OCI-M2 (cell line): ENCODE measurements at regions not wholly inside any gene's neighbourhood (a gene's known extent, or its start where the extent isn't known, plus 50 kb on each side); places are given as distances from the start of the nearest gene placed in this dataset.
"Not testable (repeated sequence)": the region's sequence is repeated elsewhere in the genome, so short reads cannot be mapped to it uniquely, and the experiment has no call there.

Experiments
- DNase-seq: peaks from one replicate; lab custom pipeline; 2025; ENCODE audit not compliant: unreplicated experiment; lab: John Stamatoyannopoulos, UW

DNA sequence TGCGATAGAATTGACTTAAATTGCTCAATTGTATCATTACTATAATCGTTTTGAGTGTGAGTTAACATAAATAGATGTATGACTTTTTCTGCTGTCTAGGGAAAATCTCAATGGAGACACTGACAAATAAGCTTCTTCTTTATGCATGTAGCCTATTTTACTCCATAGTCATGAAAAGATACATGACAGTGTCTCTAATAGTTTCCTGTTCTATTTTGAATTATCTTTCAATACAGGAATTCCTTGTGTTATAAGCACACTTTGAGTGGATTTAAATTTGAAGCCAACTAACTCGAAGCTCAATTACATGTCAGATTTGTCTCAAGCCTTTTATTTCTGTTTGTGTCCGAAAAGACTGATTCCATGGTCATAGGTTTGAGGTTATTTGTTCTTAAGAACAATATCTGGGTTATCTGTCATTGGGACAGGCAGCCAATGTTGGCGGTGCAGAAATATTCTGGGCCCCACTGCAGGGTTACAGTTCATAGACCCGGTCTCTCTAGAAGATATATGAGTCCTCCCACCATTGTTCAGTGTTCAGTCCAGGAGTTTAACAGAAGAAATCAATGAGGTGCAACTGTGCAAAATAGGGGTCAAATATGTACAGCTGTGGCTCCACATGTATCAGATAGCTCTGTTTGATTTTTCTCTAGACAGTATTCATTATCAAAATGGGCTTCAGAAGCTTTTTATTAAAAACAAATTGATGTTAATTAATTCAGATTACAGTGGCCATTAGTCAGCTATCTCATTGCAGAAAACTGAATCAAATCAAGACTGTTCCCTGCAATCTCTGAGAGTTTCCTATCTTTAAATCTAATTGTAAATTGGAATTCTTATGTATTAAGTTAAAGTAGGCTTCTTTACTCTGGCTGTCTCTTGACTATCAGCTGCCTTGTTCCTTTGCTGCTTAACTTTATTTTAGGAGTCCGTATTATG, 1238.8 kb downstream of the NXPH1 start:
- DNase-seq: no peak

DNA sequence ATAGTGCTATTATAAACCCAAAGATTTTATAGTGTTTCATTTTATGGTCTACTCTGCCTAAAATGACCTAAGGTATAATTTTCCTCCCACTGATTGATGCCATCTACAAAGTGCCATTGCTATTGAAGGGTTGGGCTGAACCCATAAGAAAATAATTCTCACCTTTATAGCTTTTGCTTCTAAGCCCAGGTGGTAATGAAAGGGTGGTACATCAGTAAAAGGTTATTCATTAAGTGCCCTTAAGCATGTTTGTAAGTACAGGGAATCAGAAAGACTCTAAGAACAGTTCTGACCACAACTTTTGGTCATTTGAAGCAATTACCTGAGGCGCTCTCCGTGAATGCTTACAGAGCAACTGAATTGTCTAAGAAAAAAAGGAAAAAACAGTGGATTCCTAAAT, 1247.3 kb downstream of the NXPH1 start:
- no peak for DNase-seq

DNA sequence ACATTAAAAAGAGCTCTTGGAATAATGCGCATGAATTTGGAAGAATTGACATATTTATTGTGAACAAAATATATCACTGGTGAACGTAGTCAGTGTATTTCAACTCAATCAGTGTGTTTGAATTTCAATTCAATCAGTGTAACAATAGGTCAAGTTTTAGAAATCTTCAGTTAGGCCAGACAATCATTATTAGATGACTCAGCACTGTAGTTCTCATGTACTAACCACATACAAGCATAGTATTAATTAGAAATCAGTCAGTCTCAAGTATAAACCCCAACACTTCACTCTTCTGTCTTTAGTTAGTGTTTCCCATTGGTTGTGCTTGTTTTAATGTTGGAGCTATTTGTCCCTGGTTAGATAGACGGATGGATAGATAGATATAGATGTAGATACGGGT, 1247.9 kb downstream of the NXPH1 start:
- DNase-seq: no peak

DNA sequence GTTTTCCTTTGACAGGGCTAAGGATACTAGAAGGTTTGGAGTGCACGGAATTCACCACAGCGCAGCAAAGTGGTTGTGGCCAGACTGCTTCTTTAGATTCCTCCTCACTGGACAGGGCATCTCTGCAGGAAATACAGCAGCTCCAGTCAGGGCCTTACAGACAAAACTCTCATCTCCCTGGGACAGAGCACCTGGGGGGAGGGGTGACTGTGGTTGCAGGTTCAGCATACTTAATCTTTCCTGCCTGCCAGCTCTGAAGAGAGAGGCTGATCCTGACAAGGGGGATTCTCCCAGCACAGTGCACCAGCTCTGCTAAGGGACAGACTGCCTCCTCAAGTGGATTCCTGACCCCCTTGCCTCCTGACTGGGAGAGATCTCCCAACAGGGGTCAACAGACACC, 1257.9 kb downstream of the NXPH1 start:
- no peak for DNase-seq

DNA sequence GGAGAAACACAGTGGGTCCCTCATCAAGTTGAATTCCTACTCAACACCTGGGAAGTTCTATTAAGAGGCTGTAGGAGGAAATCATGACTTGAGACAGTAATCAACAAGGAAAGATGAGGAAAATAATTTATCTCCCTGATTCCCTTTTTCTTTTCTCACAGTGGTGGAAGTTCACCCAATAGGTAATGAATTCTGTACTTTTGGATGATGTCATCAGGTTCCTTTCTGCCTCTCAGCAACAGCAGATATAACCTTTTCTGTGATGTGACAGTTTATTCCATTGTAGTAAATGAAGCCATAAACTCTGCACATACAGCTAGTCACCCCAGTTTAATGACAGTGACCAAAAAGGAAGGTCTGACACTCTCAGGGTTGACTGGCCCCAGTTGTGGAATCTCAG, 1265.0 kb downstream of the NXPH1 start:
- DNase-seq: no peak

DNA sequence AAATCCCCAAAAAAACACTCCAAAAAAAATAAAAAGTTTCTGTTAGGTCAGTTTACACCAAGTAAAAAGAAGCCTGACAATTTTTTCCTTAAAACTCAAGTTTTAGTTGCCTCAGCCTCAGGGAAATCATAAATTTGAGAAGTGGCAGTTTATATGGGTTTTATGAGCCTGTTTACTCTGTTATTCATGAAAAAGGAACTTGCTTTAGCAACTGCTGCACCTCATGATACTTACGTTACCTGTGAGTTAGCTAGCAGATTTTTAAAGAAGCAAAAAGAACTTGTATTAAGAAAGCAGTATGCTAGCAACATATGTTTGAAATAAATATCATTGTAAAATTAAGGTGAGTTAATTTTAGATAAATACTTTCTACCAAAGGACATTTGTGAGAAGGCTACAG, 1264.5 kb upstream of the PHF14 start:
- DNase-seq: no peak

GRCh38 chr7:9711259-9711918, 1262.3 kb upstream of the PHF14 start:
- DNase-seq: no peak

GRCh38 chr7:9718071-9718661, 1255.5 kb upstream of the PHF14 start:
- no peak for DNase-seq

DNA sequence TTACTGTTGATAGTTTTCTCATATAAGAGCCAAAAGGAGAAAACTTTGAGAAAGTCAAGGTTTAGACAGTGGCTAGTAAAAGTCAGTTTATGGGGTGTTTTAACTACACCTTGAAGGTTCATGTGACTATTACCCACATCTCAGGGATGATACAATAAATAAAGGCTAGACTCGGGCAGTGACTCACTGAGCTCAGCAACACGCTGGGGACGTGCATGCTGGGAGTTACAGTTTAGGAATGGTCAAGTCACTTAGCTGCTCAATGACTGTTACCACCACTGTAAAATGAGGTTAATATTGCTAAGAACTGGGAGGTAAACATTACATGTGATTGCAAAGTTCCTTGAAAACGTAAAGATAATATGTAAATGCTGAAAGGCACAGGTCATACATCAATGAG, 1254.4 kb upstream of the PHF14 start:
- no peak for DNase-seq

DNA sequence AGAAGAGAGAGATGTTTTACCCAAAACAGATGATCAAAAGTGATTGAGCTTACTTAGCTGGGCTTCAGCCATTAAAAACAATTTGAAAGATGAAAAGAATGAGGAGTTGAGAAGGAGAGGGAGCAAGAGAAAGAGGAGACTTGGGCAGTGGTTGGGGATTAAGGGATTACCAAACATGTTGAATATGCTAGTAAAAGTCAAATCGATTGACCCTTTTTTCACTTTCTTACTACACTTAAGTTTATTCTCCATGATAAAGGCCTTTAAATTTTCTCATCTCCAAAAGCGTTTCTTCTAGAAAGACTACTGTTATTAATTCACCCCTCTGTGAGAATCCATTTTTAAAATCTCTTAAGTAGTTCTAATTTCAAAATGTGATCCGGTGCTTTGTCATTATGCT, 1254.0 kb upstream of the PHF14 start:
- DNase-seq: no peak

GRCh38 chr7:9725940-9726663, 1247.6 kb upstream of the PHF14 start:
- not testable (repeated sequence) for DNase-seq

- DNase-seq: not testable (repeated sequence)
Measured at GRCh38 chr7:9726811-9727210, 1246.9 kb upstream of the PHF14 start.

DNA sequence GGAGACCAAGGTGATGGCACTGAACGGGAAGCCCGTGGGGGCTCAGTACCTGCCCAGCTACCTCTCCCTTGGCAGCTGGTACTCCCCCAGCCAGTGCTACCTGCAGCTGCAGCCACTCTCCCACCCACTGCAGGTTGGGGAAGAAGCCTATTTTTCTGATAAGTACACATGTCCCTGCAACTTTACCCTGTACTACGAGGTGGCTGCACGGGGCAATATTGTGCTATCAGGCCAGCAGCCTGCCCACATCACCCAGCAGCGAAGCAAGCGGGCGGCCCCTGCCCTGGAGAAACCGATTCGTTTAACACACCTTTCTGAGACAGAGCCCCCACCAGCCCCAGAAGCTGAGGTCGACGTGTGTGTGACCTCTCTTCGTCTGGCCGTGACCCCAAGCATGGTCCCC, 1246.2 kb upstream of the PHF14 start:
- not testable (repeated sequence) for DNase-seq

- DNase-seq: not testable (repeated sequence)
Measured at GRCh38 chr7:9728014-9728657, 1245.5 kb upstream of the PHF14 start.

GRCh38 chr7:9752033-9752432, 1221.6 kb upstream of the PHF14 start:
- DNase-seq: no peak

DNA sequence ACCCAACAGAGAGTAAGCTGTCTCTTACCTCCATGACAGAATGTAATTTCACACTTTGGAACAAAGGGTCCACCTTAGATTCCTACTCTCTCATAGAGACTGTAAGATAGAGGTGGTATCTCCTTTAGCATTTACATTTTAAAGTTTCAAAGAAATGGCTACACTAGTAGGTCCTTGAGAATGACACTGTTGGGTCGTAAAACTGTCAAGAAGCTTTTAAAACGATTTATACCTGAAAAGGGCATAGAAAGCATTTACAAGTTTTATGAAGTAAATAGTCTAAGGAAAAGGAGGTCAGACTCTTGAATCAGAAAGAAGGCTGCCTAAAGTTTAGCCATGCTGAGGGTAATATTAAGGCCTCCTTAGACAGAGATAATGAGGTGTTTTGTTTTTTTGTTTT, 1212.4 kb upstream of the PHF14 start:
- DNase-seq: no peak

DNA sequence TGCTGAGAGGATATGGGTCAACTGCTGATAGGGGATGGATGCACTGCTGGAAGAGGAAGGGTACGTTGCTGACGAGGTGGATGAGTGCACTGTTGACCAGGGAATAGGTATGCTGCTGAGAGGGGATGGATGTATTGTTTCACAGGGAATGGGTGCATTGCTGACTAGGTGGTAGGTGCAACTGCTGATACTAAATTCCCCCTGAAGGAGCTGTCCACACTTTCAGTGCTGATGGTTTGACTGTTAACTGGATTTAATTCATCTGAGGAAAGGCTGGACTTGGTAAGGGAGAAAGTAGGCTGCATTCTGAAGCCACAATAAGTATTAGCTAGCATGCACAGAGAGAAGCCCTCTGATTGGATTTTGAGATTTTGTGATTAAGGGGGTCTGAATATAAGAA, 1196.8 kb upstream of the PHF14 start:
- DNase-seq: no peak

- no peak for DNase-seq
Measured at GRCh38 chr7:9778367-9778766, 1195.3 kb upstream of the PHF14 start.

DNA sequence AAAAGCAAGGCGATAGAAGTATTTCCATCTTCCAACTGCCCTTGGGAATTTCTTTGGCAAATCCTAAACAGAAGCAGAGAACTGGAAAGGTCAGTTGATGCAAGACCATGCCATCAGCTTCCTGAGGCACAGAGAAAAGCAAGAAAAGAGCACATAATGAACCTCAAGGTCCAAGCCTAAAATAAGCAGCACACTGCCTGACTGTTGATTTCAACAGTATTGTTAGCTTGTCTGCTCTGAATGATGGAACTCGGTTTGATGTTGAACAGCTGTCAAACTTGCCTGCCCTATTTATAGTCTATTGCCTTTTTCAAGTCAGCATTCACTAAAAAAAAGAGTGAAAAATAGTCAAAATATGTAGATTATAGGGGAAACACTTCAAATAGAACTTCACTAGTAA, 1192.0 kb upstream of the PHF14 start:
- no peak for DNase-seq

DNA sequence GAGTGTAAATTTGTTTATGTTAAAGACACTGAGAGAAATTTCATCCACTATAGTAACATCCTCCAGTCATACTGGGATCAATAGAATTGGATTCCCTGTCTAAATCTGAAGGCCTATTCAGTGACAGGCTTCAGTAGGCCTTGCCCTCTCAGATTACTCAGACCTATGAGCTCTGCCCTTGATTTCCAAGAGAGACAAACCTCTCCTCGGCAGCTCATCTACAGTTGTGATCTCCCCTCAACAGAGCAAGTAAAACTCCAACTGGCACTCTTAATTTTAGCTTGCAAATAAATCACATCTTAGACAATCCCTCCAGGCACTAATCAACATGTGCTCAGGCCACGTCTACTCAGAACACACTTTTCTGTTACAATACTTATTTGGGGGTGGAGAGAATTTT, 1191.4 kb upstream of the PHF14 start:
- DNase-seq: no peak

DNA sequence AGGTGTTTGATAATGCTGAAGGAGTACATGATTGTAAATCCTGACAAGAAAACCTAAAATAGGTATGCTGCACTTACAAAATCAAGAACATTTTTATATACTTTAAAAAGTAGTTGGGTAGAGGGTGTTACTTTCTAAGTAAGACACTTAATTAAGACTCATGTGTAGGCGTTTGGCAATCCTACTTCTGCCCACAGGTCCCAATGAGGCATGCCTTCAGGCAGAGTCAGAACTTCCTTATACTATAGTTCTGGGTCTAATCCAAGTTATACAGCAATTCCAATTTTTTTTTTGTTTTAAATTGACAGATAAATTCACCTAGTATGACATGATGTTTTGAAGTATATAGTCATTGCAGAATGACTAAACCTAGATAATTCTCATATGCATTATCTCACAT, 1188.5 kb upstream of the PHF14 start:
- DNase-seq: no peak
